SHP77 treated with DMSO at 0.1 percent for 48 hours (cell line): ENCODE measurements at regions not wholly inside any gene's neighbourhood (a gene's known extent, or its start where the extent isn't known, plus 50 kb on each side); places are given as distances from the start of the nearest gene placed in this dataset.

Source experiments
- DNase-seq: peaks from one replicate; lab custom pipeline; 2025; lab: John Stamatoyannopoulos, UW

DNA sequence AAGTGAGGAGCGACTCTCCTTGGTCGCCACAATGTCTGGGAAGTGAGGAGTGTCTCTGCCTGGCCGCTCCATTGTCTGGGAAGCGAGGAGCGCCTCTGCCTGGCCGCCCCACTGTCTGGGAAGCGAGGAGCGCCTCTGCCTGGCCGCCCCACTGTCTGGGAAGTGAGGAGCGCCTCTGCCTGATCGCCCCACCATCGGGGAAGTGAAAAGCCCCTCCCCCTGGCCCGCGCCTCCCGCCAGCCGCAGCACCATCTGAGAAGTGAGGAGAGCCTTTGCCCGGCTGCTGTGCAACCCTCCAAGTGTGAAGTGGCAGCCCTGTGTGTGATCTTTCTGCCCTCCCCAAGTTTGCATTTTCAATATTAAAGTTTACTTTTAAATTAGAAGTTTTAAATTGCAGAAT, 95.0 kb upstream of the PPP2R5A start:
- DNase-seq, result no peak

DNA sequence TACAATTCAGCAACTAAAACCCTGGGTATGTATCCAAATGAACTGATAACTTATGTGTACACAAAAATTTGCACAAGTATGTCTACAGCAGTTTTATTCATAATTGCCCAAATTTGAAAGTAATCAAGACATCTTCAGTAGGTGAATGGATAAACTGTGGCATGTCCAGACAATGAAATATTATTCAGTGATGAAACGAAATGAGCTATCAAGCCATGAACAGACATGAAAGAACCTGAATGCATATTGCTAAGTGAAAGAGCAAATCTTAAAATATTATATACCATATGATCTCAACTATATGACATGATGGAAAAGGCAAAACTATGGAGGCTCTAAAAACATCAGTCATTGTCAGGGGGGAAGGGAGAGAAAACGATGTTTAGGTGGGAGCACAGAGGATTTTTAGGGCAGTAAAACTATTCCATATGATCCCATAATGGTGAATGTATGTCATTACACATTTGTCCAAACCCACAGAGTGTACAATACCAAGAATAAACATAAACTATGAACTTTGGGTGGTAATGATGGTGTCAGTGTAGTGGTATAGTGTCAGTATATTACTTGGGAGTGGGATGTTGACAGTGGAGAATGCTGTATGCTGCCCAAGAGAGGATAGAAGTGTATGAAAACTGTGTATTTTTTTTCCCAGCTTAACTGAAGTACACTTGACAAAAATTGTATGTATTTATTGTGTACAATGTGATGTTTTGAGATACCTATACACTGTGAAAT, 92.8 kb upstream of the PPP2R5A start:
- no peak for DNase-seq

DNA sequence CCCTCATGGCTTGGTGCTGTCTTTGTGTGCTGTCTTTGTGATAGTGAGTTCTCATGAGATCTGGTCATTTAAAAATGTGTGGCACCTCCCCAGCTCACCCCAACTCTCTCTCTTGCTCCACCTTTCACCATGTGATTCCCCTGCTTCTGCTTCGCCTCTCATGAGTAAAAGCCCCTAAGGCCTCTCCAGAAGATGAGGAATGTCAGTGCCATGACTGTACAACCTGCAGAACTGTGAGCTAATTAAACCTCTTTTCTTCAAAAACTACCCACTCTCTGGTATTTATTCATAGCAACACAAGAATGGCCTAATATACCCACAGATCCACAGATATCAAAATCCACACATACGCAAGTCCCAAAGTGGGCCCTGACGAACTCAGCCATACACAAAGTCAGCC, 88.9 kb upstream of the PPP2R5A start:
- no peak for DNase-seq

DNA sequence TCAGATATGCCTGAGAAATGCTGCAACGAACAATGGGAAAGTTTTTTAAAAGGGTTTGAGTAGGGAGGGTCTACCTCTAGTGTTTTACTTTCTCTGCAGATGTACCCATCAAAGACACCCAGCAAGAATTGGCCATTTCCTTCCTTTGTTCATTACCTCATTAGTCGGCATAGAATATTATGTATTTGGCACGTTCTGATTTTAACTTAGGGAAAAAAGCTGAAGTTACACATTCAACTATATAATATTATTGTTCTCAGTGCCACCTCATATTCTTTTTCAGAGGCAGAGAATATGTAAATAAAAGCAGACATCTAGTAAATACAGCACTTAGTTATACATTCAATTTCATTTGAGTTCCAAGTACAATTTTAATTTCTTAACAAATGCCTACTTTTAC, 83.7 kb upstream of the PPP2R5A start:
- no peak for DNase-seq

DNA sequence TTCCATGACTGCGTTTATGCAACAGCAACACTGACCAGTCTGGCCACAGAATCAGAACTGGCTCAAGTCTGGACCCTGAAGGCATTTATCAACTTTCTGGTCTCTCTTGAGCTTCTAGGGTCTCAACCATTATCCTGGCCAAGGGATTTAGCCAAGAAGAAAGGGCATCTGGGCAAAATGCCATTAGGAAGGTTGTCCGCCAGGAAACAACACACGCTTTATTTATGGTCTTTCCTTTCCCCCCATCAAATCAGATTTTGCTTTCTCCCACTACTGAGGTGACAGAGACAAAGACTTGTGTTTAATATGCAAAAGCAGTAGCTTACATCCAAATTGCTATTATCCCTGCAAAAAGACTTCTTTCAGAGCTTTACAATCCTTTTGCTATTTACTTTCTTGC, 81.6 kb upstream of the PPP2R5A start:
- DNase-seq, result no peak

DNA sequence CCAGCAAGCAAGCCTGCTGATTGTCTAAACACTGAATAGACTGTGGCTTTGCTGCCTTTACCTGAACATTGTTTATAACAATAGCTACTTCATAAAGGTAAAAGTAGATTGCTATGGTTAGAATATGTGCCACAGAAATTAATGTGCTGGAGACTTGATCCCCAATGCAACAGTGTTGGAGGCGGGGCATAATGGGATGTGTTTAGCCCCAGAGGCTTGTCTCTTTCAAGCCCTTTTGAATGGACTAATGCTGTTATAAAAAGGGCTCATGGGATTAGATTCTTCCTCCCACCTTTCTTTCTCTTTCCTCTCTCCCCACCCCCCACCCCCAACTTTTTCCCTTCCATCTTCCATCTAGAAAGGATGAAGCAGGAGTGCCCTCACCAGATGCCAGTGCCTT, 80.2 kb upstream of the PPP2R5A start:
- no peak for DNase-seq

DNA sequence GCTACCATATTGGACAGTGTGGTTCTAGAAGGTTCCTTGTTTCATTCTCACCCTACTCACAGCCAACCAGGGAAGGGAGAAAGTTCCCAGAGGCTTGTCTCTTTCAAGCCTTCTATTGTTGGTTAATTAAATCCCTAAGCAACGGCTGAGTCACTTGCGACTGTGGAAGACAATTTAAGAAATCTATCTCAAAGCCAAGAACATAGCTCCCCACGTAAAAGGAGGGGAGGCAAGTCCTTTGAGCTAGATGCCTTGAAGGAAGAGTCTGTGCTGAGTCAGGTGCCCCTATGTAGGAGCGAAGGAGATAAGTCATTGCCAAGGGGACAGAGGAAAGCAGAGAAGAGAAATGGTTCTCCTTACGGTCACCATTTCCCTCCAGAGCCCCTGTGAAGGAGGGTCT, 79.4 kb upstream of the PPP2R5A start:
- no peak for DNase-seq

DNA sequence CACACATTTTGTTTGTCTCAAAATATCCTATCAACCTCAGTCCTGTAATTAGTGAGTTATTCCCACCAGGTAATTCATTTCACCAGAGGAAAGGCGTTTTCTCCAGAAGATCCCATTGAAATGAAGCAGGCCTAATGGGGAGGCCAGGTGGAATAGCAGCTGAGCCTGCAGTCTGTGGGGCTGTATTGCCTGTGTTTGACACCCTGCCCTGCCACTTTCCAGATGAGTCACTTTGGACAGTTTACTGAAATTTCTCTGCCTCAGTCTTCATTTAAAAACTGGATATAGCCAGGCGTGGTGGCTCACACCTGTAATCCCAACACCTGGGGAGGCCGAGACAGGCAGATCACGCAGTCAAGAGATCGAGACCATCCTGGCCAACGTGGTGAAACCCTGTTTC, 78.1 kb upstream of the PPP2R5A start:
- no peak for DNase-seq

DNA sequence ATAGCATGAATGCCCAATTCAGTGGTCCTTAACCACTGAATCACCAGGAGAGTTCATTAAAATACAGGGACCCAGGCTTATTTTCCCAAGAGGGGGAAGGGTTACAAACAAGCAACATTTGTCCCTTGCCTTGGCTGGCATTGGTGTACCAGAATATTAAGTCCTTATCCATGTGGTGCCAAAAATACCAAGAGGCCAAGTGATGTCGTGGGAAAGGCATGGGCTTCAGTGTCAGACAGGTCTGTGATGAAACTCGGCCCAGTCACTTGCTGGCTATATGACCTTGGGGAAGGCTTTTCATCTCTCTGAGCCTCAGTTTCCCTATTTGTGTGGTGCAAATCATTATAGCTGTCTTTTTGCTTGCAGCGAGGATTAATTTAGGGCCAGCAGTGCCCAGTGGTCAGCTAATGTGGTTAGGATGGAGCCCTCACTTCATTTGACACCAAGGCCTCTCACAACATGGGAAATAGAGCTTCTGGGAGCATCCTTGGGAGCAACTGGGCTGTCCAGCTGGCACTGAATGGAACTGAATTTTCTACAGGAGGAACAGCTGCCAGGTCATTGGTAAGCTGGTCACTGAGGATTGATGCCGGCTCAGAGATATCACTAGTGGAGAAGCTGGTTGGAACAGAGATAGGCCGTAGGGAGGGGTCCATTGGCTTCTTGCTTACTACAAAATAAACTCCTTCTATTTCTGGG, 77.2 kb upstream of the PPP2R5A start:
- DNase-seq, result no peak

DNA sequence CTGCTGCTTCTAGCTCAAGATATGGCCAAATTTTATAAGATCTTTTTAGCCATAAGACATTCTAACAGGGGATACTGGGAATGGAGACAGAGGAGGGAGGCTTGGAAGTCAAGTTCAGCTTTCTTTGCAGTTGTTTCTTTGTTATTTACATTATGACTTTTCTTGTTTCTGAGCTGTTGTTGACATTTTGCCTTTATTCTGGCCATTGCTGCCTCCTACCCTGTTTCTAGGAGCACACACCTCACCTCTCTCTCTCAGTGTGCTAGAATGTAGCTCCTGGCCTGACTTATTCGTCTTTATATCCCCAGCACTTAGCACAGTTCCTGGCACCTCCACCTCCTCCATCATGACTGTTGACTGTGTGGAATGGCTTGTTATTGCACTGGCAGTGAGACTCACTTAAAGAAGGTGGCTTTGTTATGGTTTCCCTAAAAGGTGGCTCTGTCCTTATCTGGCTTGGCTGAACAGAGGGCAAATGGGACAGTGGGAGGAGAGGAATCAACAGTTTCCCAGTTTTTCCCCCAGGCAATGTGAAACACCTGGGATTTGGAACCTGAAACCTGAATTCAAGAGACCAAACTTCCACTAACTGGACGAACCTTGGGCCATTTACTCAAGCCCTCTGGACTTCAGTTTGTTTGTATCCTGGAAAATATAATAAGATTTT, 76.1 kb upstream of the PPP2R5A start:
- no peak for DNase-seq

DNA sequence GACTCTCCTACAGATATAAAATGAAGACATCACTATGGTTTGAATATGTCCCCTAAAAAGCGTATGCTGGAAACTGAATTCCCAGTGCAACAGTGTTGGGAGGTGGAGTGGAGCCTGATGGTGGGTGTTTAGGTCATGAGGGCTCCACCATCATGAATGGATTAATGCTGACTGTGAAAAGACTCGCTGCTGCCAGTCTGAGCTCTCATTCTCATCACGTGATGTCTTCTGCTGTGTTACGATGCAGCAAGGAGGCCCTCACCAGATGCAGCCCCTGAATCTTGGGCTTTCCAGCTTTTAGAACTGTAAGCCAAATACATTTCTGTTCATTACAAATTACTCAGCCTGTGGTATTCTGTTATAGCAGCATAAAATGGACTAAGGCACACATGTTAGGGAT, 73.8 kb upstream of the PPP2R5A start:
- no peak for DNase-seq

DNA sequence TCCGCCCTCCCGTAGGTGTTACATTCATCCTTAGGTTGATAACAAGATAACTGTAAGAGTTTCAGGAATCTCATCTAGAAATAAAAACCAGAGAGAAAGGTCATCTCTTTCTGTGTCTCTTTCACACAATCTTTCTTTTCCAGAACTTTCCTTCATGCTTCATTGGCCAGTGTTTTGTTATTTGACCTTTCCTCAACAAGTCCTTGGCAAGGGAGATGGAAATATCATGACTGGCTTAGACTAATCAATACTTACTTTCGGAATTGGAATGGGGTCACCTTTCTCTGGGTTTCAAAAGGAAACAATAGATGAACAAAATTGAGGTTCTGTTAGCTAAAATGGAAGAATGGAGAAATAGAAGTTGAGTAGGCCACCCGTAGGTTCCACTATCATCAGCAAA, 72.9 kb upstream of the PPP2R5A start:
- no peak for DNase-seq

DNA sequence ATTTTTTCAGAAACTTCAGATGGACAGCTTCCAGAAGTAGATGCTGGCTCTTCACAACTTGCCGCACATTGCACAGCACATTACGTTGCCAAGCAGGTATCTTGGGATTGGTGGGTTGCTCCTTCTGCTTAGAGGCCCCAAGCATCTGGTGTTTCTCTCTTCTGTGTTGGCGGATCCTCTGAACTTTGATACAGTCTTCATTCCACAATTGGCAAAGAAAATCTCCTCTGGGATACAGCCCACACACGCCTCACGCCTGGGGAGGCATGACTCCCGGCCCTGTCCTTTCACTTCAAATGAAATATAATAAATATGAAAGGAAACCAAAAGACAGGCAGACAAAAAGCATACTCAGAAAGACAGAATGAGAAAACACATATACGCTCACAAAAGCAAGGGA, 72.3 kb upstream of the PPP2R5A start:
- DNase-seq, result no peak

DNA sequence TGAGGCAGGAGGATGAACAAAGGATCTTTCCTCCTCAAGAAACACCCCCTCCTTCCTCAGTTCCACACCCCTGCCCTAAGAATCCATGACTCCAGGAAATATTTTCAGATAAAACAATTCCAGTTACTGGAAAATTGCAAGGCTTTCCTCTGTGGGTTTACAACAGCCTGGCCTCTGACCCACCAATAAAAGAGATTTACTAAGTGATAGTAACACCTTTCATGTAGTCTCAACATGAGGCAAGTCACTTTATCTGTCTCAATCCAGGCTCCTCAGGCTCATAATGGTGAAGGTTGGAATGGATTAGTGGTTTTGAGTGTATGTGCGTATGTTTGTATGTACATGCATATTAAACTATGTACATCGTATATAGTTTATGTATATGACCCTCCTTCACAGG, 71.4 kb upstream of the PPP2R5A start:
- DNase-seq, result no peak

DNA sequence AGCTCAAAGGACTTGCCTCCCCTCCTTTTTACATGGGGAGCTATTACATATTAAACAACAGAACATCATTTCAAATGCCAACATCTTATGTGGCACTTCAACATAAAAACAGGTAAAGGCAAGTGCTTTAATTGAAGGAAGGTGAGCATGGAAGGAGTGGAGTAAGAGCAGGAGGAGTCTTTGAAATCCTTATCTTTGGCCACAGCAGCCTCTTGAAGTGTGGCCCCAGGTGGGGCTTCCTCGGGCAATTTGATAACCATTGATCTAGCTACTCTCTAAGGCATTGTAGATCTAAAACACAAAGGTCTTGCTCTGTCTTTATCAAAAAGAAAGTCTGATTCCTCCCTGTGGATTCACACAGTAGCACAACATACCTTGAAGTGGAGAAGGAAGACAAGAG, 70.9 kb upstream of the PPP2R5A start:
- DNase-seq, result no peak

DNA sequence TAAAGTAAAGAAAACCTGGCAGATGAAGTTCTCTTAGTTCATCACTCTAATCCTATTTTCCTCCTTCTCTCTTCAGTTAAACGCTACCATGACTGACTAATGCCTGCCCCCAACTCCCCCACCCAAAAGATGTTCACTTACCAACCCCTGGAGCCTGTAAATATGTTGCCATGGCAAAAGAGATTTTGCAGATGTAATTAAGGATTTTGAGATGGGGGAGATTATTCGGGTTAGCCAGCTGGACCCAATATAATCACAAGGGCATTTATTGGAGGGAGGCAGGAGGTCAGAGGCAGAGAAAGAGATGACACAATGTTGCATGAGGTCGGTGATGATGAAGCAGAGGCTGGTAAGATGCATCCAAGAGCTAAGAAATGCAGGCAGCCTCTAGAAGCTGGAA, 69.3 kb upstream of the PPP2R5A start:
- no peak for DNase-seq

DNA sequence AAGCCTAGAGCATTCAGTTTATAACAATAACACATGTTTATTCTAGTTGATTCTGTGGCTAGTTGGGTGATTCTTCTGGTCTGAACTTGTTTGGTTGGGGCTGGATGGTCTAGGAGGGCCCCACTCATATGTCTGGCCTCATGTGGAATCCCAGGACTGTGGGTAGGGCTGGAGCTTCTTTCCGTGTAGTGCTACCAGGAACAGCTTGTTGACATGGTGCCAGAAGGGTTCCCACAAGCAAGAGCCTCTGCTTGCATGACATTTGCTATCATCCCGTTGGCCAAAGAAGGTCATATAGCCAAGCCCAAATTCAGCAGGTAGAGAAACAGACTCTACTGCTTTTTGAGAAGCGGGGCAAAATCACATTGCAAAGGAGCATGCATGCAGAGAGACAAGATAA, 67.6 kb upstream of the PPP2R5A start:
- DNase-seq, result no peak

DNA sequence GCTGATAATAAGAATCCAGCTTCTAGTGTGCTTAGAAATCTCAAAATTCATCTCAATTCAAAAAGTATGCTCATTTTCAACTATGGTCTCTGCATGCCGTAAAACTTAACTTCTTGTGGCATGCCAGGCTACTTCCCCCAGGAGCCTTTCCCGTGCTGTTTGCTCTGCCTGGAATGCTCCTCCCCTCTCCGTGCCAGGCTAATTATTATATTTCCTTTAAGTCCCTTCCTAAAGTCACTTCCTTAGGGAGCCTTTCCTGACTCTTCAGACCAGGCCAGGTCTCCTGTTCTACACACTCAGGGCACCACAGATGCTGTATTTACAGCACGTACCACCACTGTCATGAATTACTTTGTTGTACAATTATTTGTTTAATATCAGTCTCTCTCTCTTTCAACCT, 67.1 kb upstream of the PPP2R5A start:
- DNase-seq, result no peak

DNA sequence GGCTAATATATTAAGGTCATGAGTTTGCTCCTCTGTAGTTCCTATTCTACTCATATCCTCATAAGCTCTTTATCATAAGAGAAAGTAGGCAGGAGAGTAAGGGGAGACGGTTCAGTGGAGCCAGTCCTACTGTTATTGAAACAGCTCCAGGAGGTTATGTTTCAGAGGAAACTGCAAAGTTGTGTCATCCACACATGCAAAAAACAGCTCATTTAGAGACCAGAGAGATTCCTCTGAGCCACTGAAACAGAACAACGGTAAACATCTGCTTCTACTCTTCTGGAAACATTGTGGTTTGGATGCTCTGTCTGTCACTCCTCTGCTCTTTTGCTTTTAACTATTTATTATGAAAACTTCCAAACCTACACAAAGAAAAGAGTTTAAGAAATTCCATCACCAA, 66.3 kb upstream of the PPP2R5A start:
- no peak for DNase-seq

DNA sequence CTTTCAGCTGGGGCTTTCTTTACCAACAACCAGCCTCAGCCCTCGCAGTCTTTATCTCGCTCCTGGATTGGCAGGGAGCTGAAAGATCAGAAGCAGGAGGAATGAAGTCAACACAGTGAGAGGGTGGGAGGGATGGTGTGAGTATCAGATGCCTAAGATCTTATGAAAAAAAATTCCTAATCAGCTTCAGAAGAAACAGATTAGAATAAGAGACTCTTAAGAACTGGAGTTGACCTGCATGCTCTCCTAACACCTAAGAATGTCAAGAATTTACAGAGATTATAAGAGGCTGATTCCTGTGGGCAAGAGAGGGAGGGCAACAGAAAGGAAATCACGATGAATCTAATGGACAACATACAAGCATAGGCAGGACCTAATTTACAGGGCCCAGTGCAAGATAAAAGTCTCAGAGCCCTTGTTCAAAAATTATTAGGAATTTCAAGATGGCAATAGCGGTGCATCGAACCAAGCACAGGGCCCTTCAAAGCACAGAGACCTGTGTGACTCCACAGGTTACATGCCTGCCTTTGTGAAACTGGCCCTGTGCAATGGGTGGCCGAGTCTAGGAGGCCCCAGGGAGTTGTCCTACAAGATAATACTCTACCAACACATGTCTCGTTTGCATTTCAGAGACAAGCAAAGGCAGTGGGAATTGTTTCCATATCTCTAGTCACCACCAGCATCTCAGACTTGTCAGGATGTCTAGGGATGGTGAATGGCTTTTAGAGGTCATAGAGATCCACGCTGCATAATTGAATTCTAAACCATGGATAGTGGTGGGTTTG, 65.3 kb upstream of the PPP2R5A start:
- no peak for DNase-seq

DNA sequence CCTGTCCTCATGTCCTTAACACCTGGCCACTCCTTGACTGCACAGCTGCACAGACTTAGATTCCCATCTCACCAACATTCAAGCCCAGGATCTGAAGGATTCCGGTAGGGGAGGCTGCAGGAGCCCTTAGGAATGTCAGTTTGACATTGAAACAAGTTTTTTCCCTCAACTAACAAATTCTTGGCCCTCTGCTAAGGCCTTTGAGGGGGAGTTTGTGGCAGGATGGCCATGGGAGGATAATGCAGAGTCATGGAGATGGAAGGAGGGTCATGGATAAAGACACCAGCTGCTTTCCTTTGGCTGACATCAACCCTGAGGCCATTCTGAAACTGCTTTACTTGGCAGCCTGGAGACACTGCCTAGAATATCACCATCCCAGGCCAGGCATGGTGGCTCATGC, 63.4 kb upstream of the PPP2R5A start:
- DNase-seq, result no peak

DNA sequence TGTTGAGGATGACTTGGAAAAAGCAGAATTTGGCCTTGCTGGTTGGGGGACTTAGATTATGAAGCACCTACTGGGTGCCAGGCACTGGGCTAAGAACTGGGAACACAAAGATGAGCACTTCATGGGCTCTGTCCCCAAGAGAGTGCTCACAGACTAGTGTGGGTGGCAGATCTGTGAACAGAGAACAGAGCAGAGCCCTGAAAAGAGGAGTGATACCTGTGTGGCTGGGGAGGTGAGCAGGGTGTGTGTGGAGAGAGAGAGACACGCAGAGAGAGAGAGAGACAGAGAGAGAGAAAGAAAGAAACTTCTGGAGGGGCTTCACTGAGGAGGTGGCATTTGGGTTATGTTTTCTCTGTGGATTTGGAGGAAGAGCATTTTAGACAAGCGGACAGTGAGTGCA, 61.1 kb upstream of the PPP2R5A start:
- no peak for DNase-seq

DNA sequence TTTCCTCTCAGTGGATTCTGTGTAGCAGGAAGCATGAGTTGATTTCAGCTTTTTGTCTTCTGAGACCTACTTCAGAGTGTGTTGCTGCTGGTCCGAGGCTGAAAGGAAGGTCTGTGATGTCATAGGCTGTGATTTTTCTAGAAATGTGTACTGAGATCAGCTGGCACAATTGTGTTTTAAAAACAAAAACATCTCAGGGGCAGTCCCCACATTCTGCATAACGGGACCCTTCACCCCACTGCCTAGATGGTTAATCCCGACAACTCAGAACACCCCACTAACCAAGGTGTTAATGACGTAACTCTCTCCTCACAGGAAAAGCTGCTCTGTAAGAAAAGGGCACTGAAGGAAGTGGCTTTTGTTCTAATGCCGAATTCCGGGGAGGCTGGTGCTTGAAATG, 59.8 kb upstream of the PPP2R5A start:
- DNase-seq, result no peak
